ENCODE measurements at regions not wholly inside any gene's neighbourhood (a gene's known extent, or its start where the extent isn't known, plus 50 kb on each side); places are given as distances from the start of the nearest gene placed in this dataset.

GRCh38 chr13:73616861-73617260 lies 517.3 kb downstream of the KLF12 start:
- in situ Hi-C loops (cut with MboI; ENCODE audit: low sequenced_read_pairs, unreplicated experiment), result no loop called here
- DNase-seq (ENCODE audit: low spot score), result no peak
- TF ChIP-seq CTCF (IDR thresholded peaks at IDR 0.05; ENCODE audit: borderline replicate concordance, control extremely low read depth, extremely low read depth, insufficient read depth, missing control alignments), result no peak

GRCh38 chr13:73610799-73611592 lies 523.2 kb downstream of the KLF12 start:
- no peak for TF ChIP-seq CTCF (IDR thresholded peaks at IDR 0.05; ENCODE audit: borderline replicate concordance, control extremely low read depth, extremely low read depth, insufficient read depth, missing control alignments)
- DNase-seq (ENCODE audit: low spot score), result no peak
- in situ Hi-C loops (cut with MboI; ENCODE audit: low sequenced_read_pairs, unreplicated experiment), result no loop called here

GRCh38 chr13:73608711-73609485 lies 525.3 kb downstream of the KLF12 start:
- no peak for DNase-seq (ENCODE audit: low spot score)
- in situ Hi-C loops (cut with MboI; ENCODE audit: low sequenced_read_pairs, unreplicated experiment), result no loop called here
- TF ChIP-seq CTCF (IDR thresholded peaks at IDR 0.05; ENCODE audit: borderline replicate concordance, control extremely low read depth, extremely low read depth, insufficient read depth, missing control alignments), result no peak

GRCh38 chr13:73608157-73608516 lies 526.1 kb downstream of the KLF12 start:
- DNase-seq (ENCODE audit: low spot score), result no peak
- in situ Hi-C loops (cut with MboI; ENCODE audit: low sequenced_read_pairs, unreplicated experiment), result no loop called here
- TF ChIP-seq CTCF (IDR thresholded peaks at IDR 0.05; ENCODE audit: borderline replicate concordance, control extremely low read depth, extremely low read depth, insufficient read depth, missing control alignments), result no peak

- in situ Hi-C loops (cut with MboI; ENCODE audit: low sequenced_read_pairs, unreplicated experiment), result no loop called here
- DNase-seq (ENCODE audit: low spot score), result no peak
- no peak for TF ChIP-seq CTCF (IDR thresholded peaks at IDR 0.05; ENCODE audit: borderline replicate concordance, control extremely low read depth, extremely low read depth, insufficient read depth, missing control alignments)
Observed at GRCh38 chr13:73607489-73608156, 526.6 kb downstream of the KLF12 start.

- no peak for TF ChIP-seq CTCF (IDR thresholded peaks at IDR 0.05; ENCODE audit: borderline replicate concordance, control extremely low read depth, extremely low read depth, insufficient read depth, missing control alignments)
- in situ Hi-C loops (cut with MboI; ENCODE audit: low sequenced_read_pairs, unreplicated experiment), result no loop called here
- DNase-seq (ENCODE audit: low spot score), result no peak
Observed at GRCh38 chr13:73603646-73604045, 530.6 kb downstream of the KLF12 start.
